ENCODE measurements at regions not wholly inside any gene's neighbourhood (a gene's known extent, or its start where the extent isn't known, plus 50 kb on each side); places are given as distances from the start of the nearest gene placed in this dataset.

DNA sequence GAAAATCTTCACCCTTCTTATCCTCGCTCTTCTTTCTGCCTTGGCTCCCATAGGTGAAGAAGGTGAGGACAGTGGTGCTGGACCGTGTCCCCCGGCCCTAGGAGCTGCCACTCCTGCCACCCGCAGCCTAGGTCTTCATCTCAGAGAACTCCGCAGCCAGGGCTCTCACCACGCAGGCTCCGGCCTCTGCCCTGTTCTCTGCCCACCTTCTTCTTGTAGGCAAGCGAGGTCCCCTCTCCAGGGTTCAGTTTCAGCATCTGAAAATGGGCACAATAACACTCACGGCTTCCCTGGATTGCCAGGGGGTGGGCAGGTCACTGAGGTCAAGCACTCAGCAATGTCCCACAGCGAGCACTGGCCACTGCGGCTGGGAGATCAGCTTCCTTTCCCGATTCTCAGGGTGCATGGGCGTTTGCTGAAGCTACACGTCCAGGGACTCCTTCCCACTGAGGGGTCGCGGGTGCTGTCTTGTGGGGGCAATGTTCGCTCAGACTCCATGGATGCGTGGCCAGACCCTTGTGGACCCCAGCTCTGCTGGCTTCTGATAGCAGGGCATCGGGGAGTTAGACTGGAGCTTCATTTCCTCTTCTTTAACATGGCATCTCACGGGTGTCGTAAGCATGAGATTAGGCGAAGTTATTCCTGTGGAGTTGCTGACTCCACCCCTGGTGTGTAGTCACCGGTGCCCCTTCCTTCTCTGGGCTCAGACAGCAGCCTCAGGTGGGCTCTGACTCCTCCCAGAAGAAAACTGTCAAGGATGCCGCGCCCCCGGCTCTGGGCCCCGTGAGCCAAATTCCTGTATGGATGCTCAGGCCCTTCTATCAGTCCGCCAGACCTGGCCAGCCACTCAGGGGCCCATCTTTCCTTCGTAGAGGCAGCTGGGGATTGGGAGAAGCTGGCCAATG lies 145.1 kb upstream of the IRX2 start:
- no peak overlapping the region for H3K27ac ChIP-seq
- intact Hi-C loops (cut with DNase I) = no loop called here
- no peaks in the 10 kb centered on the region for H3K9me3 ChIP-seq
- no peak for TF ChIP-seq POLR2A (IDR thresholded peaks at IDR 0.05)
- TF ChIP-seq, protein P1, sequence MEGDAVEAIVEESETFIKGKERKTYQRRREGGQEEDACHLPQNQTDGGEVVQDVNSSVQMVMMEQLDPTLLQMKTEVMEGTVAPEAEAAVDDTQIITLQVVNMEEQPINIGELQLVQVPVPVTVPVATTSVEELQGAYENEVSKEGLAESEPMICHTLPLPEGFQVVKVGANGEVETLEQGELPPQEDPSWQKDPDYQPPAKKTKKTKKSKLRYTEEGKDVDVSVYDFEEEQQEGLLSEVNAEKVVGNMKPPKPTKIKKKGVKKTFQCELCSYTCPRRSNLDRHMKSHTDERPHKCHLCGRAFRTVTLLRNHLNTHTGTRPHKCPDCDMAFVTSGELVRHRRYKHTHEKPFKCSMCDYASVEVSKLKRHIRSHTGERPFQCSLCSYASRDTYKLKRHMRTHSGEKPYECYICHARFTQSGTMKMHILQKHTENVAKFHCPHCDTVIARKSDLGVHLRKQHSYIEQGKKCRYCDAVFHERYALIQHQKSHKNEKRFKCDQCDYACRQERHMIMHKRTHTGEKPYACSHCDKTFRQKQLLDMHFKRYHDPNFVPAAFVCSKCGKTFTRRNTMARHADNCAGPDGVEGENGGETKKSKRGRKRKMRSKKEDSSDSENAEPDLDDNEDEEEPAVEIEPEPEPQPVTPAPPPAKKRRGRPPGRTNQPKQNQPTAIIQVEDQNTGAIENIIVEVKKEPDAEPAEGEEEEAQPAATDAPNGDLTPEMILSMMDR (IDR thresholded peaks at IDR 0.05) = no peak
- 84% methylated on average over 17 to 29 of the region's 29 CpGs for WGBS, 2 donors
- H3K27me3 ChIP-seq = no peaks in the 10 kb centered on the region
- H3K36me3 ChIP-seq = no peaks in the 10 kb centered on the region
- DNase-seq = no peak
- H3K4me1 ChIP-seq = no peaks in the 10 kb centered on the region
- no peak overlapping the region for H3K4me3 ChIP-seq (replicated peaks in 1 of 3)

DNA sequence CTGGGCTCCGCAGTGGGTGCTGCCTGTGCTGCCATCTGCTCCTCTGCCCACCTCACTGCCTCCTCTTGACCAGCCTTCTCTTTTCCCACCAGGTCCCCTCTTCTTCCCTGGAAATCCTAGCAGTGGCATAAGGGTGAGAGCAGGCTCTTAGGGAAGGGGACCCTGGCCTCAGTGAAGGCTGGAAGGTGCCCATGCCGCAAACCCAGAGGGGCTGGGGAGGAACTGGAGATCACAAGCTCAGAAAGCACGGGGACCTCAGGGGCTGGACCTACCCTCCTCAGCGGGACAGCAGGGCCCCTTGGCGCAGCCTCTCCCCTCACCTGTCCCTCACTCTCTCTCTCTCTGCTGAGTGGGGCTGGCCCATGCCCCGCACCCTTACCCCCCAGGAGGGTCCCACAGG lies 144.4 kb upstream of the IRX2 start:
- Histone ChIP-seq H3K4me3 (replicated peaks in 1 of 3) (no peak overlapping the region), H3K36me3 (no peaks in the 10 kb centered on the region), H3K9me3 (no peaks in the 10 kb centered on the region), H3K27me3 (no peaks in the 10 kb centered on the region), H3K27ac (no peak overlapping the region), H3K4me1 (no peaks in the 10 kb centered on the region)
- DNase-seq = no peak
- TF ChIP-seq, protein P1 (IDR thresholded peaks at IDR 0.05) = no peak
- no peak for TF ChIP-seq POLR2A (IDR thresholded peaks at IDR 0.05)
- 81 to 87% methylated on average over 6 of the region's 6 CpGs for WGBS, 2 donors
- intact Hi-C loops (cut with DNase I) = no loop called here

DNA sequence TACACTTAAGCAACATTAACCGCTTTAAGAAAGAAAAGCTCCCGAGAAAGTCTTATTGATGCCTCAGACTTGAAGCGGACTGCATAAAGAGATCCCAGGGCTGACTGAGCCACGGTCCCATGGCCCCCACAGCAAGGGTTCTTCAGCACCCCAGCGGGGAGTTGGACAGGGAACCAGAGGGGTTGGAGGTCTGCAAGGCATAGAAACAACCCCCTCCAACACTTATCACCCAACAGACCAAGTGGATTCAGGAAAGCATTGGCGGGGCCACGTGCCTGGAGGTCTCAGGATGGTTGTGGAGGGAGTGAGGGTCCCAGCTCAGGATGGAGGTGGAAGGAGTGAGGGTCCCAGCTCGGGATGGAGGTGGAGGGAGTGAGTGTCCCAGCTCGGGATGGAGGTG lies 143.7 kb upstream of the IRX2 start:
- DNase-seq = no peak
- intact Hi-C loops (cut with DNase I) = no loop called here
- Histone ChIP-seq H3K27ac (no peak overlapping the region), H3K36me3 (no peaks in the 10 kb centered on the region), H3K9me3 (no peaks in the 10 kb centered on the region), H3K27me3 (no peaks in the 10 kb centered on the region), H3K4me1 (no peaks in the 10 kb centered on the region), H3K4me3 (replicated peaks in 1 of 3) (no peak overlapping the region)
- 84 to 88% methylated on average over 9 of the region's 9 CpGs for WGBS, 2 donors
- TF ChIP-seq, protein P1 (IDR thresholded peaks at IDR 0.05) = no peak
- TF ChIP-seq POLR2A (IDR thresholded peaks at IDR 0.05) = no peak

DNA sequence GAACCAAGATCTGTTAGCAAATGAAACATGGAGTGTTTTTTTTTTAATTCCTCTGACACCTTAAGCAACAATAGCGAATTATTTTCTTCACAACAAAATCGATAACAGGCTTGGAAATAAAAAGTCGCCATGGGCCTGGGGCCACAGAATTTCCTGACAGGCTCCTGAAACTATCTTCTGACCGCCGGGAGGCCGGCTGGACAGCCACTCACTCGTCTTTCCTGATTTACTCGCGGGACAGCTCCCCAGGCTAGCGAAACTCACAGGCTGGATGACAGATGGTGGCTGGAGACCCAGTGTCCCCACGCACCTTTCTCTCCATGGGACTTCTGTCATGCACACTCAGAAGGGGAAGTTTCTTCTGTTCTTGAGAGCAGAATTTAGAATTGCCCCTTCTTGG lies 143.3 kb upstream of the IRX2 start:
- TF ChIP-seq POLR2A (IDR thresholded peaks at IDR 0.05) = no peak
- TF ChIP-seq, protein P1 (IDR thresholded peaks at IDR 0.05) = no peak
- no peaks in the 10 kb centered on the region for H3K9me3 ChIP-seq
- intact Hi-C loops (cut with DNase I) = no loop called here
- H3K4me3 ChIP-seq (replicated peaks in 1 of 3) = no peak overlapping the region
- H3K4me1 ChIP-seq = no peaks in the 10 kb centered on the region
- no peaks in the 10 kb centered on the region for H3K27me3 ChIP-seq
- no peak for DNase-seq
- H3K36me3 ChIP-seq = no peaks in the 10 kb centered on the region
- no peak overlapping the region for H3K27ac ChIP-seq
- WGBS, 2 donors = 67 to 80% methylated on average over 11 of the region's 11 CpGs

DNA sequence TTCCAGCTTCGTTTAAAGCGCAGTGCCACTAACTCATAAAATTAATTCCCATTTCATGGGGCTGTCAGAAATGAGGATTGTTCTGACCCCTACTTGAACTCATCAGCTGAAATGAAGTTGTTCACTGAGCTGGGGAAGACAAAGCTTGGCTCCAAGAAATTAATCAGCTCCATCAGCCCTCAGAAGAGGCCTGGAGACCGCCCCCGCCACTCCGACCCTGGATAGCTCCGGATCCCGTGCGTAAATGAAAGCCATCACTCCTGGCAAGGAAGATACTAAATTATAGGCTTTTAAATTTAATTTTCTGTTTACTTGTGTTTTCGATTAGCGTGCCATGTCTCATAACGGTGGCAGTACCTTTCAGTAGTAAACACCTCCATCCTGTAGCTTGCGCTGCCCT lies 142.8 kb upstream of the IRX2 start:
- Histone ChIP-seq H3K36me3 (no peaks in the 10 kb centered on the region), H3K27me3 (no peaks in the 10 kb centered on the region), H3K27ac (no peak overlapping the region), H3K4me3 (replicated peaks in 1 of 3) (no peak overlapping the region), H3K9me3 (no peaks in the 10 kb centered on the region), H3K4me1 (no peaks in the 10 kb centered on the region)
- 85 to 89% methylated on average over 12 of the region's 12 CpGs for WGBS, 2 donors
- DNase-seq = no peak
- intact Hi-C loops (cut with DNase I) = no loop called here
- no peak for TF ChIP-seq POLR2A (IDR thresholded peaks at IDR 0.05)
- TF ChIP-seq, protein P1 (IDR thresholded peaks at IDR 0.05) = no peak

All from thyroid gland (tissue), 4 donors.